Left cardiac atrium (tissue), 4 donors: ENCODE measurements at regions not wholly inside any gene's neighbourhood (a gene's known extent, or its start where the extent isn't known, plus 50 kb on each side); places are given as distances from the start of the nearest gene placed in this dataset.
"Not testable (repeated sequence)": the region's sequence is repeated elsewhere in the genome, so short reads cannot be mapped to it uniquely, and the experiment has no call there.

Experiments used
- ATAC-seq, 2 donors: fragments of 200-7000 bp; cut with Tn5 transposase; one replicate each; pipeline ENCODE4 v1.9.1; 2020; ENCODE audit warnings: mild to moderate bottlenecking in 2 of 2, moderate library complexity in 2 of 2
- DNase-seq: peaks from one replicate; pipeline ENCODE4 v3.0.0-alpha.2; 2020
- intact Hi-C, 2 donors: fragments of 100-400 bp; cut with DNase I; formaldehyde crosslinking; loops; one replicate each; pipeline versions ENCODE4 v1.14.1 to v1.15.1; 2022 to 2023
- donor health status: DM: no; HTN: yes; CAD: no.
- donor health status: DM: no; HTN: yes; CAD: no; lungs with severe emphysema.
- donor health status: DM: yes; HTN: yes; CAD: no.
- donor health status: Dilated cardiomyopathy.

DNA sequence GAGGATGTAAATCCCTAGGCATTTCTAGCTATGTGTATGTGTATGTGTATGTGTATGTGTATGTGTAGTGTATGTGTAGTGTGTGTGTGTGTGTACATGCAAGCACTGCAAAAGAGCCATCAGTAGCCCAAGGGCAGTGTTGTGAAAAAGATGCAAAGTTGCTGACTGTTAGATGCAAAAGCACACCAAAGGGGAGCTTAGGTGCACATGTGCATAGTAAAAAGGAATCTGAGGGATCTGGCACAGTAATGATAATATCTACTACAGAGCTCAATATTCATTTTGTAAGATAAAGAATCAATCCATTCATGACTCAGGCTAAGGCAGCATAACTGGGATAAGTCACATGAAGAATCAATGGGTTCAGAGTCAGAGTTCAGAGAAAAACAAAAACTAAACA lies 80.2 kb downstream of the TMEM47 start:
- no peak for ATAC-seq
- no peak for DNase-seq
- intact Hi-C loops, result no loop called here

- intact Hi-C loops, result no loop called here
- no peak for DNase-seq
- no peak for ATAC-seq
Measured at GRCh38 chrX:34565981-34566380, 91.1 kb downstream of the TMEM47 start.

DNA sequence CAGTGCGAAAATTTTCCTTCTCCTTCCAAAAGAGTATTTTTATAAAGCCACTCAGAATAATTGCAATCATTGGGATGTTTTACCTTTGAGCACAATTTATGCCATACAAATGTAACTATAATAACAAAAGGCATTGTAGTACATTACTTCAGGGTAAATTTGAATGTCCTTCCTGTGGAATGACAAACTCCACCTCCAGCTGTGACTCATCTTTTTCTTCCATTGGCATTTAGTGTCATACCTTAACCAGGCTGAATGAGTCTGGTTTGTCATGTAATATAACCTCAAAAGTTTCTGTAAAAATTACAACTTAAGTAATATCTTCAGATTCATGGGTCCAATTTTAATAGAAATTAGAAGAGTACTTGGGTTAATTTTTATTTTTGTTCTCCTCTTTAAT lies 93.3 kb downstream of the TMEM47 start:
- no peak for DNase-seq
- intact Hi-C loops, result no loop called here
- no peak for ATAC-seq

DNA sequence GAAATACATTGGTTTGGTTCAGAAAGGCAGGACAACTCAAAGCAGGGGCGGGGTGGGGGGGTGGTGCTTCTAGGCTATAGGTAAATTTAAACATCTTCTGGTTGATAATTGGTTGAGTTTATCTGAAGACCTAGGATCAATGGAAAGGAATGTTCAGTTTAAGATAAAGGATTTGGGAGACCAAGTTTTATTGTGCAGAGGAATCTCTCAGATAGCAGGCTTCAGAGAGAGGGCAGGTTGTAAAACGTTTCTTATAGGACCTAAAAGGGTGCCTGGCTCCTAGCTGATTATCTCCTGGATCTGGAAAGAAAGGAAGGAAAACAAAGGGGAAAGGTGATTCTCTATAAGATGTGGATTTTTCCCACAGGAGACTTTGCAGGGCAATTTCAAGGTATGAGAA lies 94.0 kb downstream of the TMEM47 start:
- ATAC-seq, result no peak
- no peak for DNase-seq

GRCh38 chrX:34562006-34562405 lies 95.1 kb downstream of the TMEM47 start:
- intact Hi-C loops, result no loop called here
- DNase-seq (no peak), ATAC-seq (no peak)

More for the DNA sequence above, 94.0 kb downstream of the TMEM47 start:
- intact Hi-C loops, result no loop called here

GRCh38 chrX:34560180-34560579 lies 96.9 kb downstream of the TMEM47 start:
- ATAC-seq, result no peak
- DNase-seq, result no peak
- intact Hi-C loops, result no loop called here

DNA sequence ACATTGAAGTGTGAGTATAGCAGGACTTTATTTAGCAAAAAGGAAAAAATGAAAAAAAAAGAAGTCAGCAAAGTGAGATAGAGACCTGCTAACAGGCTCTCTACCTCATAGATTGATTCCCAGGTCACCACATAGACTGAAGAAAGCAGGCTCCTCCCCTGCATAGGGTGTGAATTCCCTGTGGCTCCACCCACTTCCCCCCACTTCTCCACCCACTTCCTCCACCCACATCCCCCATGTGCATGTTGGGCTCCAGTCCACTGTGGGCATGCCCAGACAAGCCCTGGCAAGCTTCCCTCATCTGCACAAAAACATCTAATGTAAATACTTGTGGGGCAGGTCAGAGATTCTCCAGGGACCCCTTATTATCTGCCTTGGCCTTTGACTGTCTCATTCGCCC lies 97.8 kb downstream of the TMEM47 start:
- DNase-seq (no peak), ATAC-seq (no peak)
- intact Hi-C loops, result no loop called here

DNA sequence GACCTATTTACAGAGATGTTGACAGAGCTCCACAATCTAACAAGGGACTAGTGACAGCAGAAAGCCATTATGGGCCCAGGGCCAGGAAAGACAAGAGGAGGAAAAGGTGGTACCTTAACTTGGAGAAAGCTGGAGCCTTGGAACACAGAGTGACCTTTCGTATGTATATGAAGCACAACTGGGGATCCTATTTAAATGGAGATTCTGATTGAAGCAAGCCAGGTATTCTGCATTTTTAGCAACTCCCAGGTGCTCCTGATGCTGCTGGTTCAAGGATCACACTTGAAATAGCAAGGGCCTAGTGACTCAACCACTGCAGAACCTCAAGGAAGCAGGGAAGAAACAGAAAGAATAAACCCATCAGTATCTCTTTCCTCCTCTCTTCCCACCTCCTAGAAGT lies 99.4 kb downstream of the TMEM47 start:
- DNase-seq (no peak), ATAC-seq (no peak)
- intact Hi-C loops, result no loop called here

GRCh38 chrX:34555481-34555880 lies 101.6 kb downstream of the TMEM47 start:
- ATAC-seq, result no peak
- DNase-seq, result no peak
- intact Hi-C loops, result no loop called here

DNA sequence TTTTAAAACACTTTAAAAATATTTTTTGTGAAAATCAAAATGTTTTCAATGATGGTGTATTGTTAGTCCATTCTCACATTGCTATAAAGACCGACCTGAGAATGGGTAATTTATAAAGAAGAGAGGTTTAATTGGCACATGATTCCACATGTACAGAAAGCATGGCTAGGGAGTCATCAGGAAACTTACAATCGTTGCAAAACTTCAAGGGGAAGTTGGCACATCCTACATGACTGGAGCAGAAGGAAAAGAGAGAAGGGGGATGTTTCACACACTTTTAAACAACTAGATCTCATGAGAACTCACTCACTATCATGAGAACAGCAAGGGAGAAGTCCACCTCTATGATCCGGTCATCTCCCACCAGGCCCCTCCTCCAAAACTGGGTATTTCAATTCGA lies 110.7 kb downstream of the TMEM47 start:
- DNase-seq, result no peak
- ATAC-seq, result no peak
- intact Hi-C loops, result no loop called here

GRCh38 chrX:34528081-34528480 lies 129.0 kb downstream of the TMEM47 start:
- ATAC-seq (no peak), DNase-seq (no peak)
- intact Hi-C loops, result no loop called here

- intact Hi-C loops, result no loop called here
- DNase-seq, result no peak
- no peak for ATAC-seq
Measured at GRCh38 chrX:34521563-34521962, 135.5 kb downstream of the TMEM47 start.

GRCh38 chrX:34509394-34509793 lies 147.7 kb downstream of the TMEM47 start:
- ATAC-seq (no peak), DNase-seq (no peak)
- intact Hi-C loops, result no loop called here

GRCh38 chrX:34503119-34503518 lies 154.0 kb downstream of the TMEM47 start:
- intact Hi-C loops, result no loop called here
- no peak for ATAC-seq
- DNase-seq, result no peak

DNA sequence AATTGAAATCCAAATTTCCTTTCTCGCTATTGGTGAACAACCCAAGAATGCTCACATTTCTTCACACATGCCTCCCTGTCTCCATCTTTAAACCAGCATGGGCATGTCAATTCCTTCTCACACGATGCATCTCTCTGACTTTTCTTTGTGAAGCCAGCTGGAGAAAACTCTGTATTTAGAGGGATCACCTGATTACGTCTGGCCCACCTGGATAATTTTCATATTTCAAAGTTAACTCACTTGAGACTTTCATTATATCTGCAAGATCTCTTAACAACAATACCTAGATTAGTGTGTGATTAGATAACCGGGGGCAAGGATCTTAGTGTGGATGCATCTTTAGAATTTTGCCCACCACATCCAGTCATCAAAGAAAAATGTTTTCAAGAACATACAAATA lies 164.0 kb downstream of the TMEM47 start:
- no peak for DNase-seq
- ATAC-seq, result no peak
- intact Hi-C loops, result no loop called here

DNA sequence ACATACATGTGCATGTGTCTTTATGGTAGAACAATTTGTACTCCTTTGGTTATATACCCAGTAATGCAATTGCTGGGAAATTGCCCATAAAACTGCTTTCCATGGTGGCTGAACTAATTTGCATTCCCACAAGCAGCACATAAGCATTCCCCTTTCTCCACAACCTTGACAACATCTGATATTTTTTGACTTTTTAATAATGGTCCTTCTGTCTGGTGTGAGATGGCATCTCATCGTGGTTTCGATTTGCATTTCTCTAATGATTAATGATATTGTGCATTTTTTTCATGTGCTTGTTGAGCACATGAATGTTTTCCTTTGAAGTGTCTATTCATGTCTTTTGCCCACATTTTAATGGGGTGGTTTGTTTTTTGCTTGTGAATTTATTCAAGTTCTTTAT lies 166.0 kb downstream of the TMEM47 start:
- no peak for ATAC-seq
- intact Hi-C loops, result no loop called here
- no peak for DNase-seq

- ATAC-seq, result no peak
- intact Hi-C loops, result no loop called here
- DNase-seq, result no peak
Measured at GRCh38 chrX:34487364-34487763, 169.7 kb downstream of the TMEM47 start.

GRCh38 chrX:34483980-34484379 lies 173.1 kb downstream of the TMEM47 start:
- DNase-seq (no peak), ATAC-seq (no peak)
- intact Hi-C loops, result no loop called here

DNA sequence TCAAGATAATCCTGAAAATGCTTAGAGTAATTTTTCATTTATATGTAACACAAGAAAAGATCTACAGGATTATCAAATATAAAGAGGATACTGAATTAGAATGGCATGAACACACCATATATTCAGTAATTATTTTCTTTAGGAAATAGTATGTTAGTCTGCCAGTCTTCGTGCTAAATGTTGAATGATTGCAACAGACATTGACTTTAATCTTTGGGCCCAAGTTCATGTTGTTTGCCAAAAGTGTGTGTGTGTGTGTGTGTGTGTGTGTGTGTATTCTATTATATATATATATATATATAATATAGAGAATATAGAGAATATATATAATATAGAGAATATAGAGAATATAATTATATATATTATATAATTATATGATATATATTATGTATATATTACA lies 186.6 kb downstream of the TMEM47 start:
- DNase-seq, result no peak
- intact Hi-C loops, result no loop called here
- ATAC-seq, result no peak

DNA sequence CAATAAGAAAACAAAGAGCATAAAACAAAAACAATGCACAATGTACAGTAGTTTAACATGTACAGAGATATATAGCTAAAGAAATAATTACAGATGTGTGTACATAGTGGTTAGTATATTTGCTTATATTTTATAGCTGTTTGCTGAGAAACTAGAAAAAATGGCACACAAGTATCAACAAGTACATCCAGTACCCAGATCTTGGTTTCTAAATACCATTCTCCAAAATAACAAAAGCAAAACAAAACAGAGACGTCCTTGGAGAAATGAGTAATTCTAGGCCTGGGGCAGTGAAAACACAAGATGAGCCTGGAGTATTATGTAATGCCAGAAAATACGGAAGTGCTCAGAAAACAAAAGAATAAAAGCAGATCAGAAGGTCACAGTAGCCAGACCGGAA lies 189.6 kb downstream of the TMEM47 start:
- intact Hi-C loops, result no loop called here
- no peak for ATAC-seq
- no peak for DNase-seq

- intact Hi-C loops, DNase-seq, ATAC-seq: not testable (repeated sequence)
Measured at GRCh38 chrX:34463220-34463619, 193.9 kb downstream of the TMEM47 start.

DNA sequence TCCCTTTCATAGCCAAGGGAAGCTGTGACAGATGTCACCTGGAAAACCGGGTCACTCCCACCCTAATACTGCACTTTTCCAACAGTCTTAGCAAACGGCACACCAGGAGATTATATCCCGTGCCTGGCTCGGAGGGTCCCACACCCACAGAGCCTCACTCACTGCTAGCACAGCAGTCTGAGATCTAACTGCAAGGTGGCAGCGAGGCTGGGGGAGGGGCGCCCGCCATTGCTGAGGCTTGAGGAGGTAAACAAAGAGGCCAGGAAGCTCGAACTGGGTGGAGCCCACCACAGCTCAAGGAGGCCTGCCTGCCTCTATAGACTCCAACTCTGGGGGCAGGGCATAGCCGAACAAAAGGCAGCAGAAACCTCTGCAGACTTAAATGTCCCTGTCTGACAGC lies 199.2 kb downstream of the TMEM47 start:
- ATAC-seq, intact Hi-C loops, DNase-seq: not testable (repeated sequence)
